Daoy (cell line): ENCODE measurements at regions not wholly inside any gene's neighbourhood (a gene's known extent, or its start where the extent isn't known, plus 50 kb on each side); places are given as distances from the start of the nearest gene placed in this dataset.
"Not testable (repeated sequence)": the region's sequence is repeated elsewhere in the genome, so short reads cannot be mapped to it uniquely, and the experiment has no call there.

ENCODE experiments used
- DNase-seq: peaks from one replicate; pipeline ENCODE4 v3.0.0-alpha.2; 2015; ENCODE audit warnings: low read depth

- DNase-seq: no peak
Observed at GRCh38 chr13:88707646-88708045, 1036.5 kb downstream of the SLITRK5 start.

DNA sequence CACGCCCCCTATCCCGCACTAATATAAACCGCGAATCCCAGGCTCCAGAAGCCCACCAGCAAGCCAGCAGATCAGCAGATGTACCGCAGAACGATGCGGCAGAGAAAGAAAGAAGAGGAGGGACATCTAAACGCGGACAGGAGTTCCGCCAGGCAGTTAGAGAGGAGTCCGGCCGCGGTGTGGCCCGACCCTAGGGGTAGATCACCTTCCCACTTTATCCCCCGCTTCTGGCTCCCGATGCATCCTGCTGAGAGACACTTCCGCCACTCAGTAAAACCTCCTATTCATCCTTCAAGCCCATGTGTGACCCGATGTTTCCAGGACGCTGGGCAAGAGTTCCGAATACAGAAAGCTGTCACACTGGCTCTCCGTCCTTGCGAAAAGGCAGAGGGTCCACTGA is 1046.8 kb downstream of the SLITRK5 start:
- DNase-seq: no peak

- no peak for DNase-seq
Observed at GRCh38 chr13:88718781-88719180, 1047.6 kb downstream of the SLITRK5 start.

- DNase-seq: no peak
Observed at GRCh38 chr13:88726075-88726474, 1054.9 kb downstream of the SLITRK5 start.

GRCh38 chr13:88727236-88727635 is 1056.1 kb downstream of the SLITRK5 start:
- DNase-seq: not testable (repeated sequence)

DNA sequence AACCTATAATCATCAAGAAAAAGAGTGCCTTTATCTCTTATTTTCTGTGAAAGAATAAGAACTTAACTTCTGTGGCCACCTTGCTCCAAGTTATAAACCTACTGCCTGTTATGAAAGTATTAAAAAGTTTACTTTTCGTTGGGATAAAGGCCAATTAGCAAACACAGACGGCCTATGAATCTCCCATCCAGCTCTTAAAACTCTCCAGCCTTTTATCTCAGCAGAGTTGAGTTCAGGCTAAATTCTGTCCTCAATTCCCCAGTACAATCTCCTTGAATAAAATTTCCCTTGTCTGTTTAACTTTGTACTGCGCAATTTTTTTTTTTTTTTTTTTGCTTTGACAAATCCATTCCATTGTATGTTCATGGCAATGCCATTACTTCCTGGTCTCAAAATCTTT is 1058.4 kb downstream of the SLITRK5 start:
- DNase-seq: no peak

DNA sequence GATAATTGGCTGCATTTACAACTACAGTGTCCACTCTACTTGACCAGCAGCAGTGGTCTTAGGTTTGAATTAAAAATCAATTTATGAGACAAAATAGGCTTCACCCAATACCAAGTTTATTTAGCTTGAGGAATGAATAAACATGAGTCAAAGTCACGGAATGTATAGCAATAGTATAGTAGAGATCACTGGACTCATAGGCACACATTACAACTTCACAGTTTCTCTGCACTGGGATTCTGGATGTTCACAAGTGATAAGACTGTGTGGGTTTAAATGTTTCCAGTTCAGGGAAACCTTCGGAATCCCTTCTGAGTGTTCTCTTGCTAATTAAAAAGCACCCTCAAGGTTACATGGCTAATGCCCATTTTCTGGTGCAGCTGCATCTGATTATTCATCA is 1064.9 kb downstream of the SLITRK5 start:
- DNase-seq: no peak

DNA sequence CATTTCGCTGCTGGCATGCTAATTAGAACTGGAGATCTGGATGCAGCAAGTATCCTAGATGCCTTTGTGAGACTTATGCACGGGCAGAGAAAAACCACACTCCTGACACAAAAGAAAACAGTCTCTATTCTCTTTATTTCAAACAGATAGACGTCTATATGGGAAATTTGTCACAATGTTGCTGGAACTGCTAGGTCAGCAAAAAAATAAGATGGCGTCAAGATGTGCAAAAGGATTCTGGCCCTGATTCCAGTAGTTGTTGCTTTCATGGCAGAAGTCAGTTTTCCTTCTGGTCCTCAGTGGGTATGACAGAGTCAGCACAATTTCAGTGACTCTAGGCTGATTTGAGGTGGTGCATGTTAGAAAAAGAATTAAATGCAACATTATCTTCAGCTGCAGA is 1068.0 kb downstream of the SLITRK5 start:
- no peak for DNase-seq

DNA sequence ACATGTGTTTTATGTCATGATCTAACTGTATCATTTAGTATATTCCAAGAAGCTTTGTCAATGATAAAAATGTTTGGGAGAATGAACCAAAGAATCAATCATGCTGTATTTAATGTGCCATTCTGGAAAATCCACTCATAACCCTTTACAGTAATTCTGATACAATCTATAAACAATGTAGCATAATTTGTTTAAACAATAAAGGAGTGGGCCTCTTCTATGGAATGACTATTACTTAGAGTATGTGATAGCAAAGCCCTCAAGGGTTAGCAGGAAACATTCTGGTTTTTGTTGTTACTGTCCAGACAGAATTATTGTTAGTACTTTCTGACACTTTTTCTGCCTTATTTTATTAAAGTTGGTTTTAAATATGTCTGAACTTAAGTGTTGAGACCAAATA is 1073.1 kb downstream of the SLITRK5 start:
- DNase-seq: no peak

DNA sequence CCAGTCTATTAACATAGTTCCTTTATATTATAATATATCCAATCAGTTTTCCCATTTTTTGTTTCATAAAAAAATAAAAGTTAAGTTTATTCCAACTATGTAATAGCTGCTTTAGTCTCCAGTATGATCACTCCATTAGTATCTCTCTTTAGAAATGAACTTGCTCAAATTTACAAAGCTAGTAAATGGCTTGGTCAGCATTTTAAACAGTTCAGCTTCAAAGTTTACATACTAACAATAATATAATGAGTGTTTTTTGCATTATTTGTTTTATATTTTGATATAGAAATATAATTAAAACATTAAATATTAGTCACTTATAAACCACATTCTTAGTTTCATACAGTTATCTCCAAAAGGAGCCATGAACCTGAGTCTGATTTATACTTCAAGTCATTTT is 1073.8 kb downstream of the SLITRK5 start:
- no peak for DNase-seq

GRCh38 chr13:88752041-88752440 is 1080.9 kb downstream of the SLITRK5 start:
- DNase-seq: no peak

- no peak for DNase-seq
Observed at GRCh38 chr13:88754141-88754540, 1083.0 kb downstream of the SLITRK5 start.

- no peak for DNase-seq
Observed at GRCh38 chr13:88761145-88761544, 1090.0 kb downstream of the SLITRK5 start.

- DNase-seq: no peak
Observed at GRCh38 chr13:88764103-88764502, 1092.9 kb downstream of the SLITRK5 start.

DNA sequence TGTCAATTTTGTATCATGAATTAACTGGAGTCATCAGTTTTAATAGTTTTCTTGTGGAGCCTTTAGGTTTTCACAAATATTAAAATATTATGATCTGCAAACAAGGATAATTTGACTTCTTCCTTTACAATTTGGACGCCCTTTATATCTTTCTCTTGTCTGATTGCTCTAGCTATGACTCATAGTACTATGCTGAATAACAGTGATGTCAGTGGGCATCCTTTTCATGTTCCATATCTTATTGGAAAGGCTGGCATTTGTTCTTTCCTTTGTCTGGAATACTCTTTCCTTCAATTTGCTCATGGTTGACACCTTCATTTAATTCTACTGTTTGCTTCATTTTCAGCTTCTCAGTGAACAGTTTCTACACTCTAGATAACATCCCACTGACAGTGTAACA is 1129.3 kb downstream of the SLITRK5 start:
- DNase-seq: no peak

DNA sequence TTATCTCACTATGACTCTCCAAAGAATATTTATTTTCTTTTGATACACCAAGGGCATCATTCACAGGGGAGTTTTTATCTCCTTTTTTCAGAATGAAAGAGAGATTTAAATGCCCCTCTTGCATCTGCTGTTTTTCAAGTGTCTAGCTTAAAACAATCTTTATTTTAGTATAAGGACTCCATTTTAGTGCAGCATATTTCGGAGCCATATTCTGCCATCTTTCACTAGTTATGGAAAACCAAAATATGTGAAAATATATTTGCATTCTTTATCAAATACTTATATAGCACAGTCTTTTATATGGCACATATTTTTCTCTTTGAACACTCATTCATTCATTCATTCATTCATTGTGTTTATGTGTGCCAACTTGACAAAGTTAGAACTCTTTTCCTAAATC is 1130.2 kb downstream of the SLITRK5 start:
- DNase-seq: no peak

- DNase-seq: no peak
Observed at GRCh38 chr13:88802886-88803285, 1131.7 kb downstream of the SLITRK5 start.

GRCh38 chr13:88806438-88806837 is 1135.3 kb downstream of the SLITRK5 start:
- DNase-seq: no peak

DNA sequence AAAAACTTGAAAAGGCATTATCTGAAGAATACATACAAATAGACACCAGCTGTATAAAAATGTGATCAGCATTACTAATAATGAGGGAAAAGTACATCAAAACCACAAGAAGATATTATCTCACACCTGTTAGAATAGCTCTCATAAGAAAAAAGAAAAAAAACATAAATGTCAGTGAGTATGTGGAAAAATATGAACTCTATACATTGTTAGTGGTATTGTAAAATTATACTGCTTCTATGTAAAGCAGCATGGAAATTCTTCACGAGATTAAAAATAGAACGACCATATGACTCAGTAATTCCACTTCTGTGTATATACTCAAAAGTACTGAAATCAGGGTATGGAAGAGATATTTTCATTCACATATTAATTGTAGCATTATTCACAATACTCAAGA is 1146.4 kb downstream of the SLITRK5 start:
- no peak for DNase-seq

- no peak for DNase-seq
Observed at GRCh38 chr13:88823114-88823513, 1151.9 kb downstream of the SLITRK5 start.

- no peak for DNase-seq
Observed at GRCh38 chr13:88824218-88824617, 1153.0 kb downstream of the SLITRK5 start.

GRCh38 chr13:88840085-88840484 is 1168.9 kb downstream of the SLITRK5 start:
- DNase-seq: peak; percentile 0

- not testable (repeated sequence) for DNase-seq
Observed at GRCh38 chr13:88852293-88852692, 1181.1 kb downstream of the SLITRK5 start.

GRCh38 chr13:88857256-88857655 is 1186.1 kb downstream of the SLITRK5 start:
- no peak for DNase-seq

- no peak for DNase-seq
Observed at GRCh38 chr13:88862095-88862620, 1191.0 kb downstream of the SLITRK5 start.
